ACHN (cell line): ENCODE measurements at regions not wholly inside any gene's neighbourhood (a gene's known extent, or its start where the extent isn't known, plus 50 kb on each side); places are given as distances from the start of the nearest gene placed in this dataset.

Source experiments
- DNase-seq: peaks from one replicate; pipeline ENCODE4 v3.0.0-alpha.2; 2015
- in situ Hi-C: cut with HindIII; loops from 2 replicates; pipeline ENCODE4 v1.10.0; 2017; ENCODE audit warnings: low sequenced_read_pairs, low pct_ligation_motif_present, low pct_unique_long_range_greater_than_20kb

DNA sequence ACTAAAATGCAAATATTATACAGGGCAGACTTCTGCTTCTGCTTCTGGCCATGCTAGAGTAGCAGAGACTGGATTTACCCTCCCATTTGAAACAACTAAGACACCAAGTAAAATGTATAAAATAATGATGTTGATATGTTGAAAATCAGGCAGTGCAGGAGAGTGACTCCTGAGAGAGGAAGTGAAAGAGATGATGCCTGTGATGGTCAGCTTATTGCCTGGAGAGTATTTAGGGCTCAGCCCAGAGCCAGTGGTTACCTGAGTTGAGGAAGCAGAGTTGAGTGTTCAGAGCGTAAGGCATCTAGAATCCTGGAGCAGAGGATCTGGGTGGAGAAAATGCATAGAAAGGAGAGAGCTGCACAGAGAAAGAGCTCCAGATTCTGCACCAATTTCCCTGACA lies 131.8 kb upstream of the C14orf180 start:
- in situ Hi-C loops = no loop called here
- no peak for DNase-seq

DNA sequence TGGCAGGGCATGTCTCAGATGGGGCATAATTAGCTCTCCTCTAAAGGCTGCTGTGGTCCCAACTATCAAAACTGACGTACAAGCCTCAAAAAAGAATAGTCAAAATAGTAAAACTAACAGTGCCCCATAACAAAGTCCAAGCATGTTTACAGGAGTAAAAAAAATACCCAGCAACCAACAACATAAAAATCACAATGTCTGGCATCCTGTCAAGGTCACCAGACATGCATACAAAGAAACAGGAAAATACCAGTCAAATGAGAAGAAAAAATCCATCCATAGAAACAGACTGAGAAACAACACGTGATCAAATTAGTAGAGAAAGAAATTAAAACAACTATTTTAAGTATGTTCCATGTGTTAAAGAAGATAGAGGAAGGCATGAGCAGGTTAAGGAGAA lies 131.2 kb upstream of the C14orf180 start:
- in situ Hi-C loops = no loop called here
- no peak for DNase-seq

DNA sequence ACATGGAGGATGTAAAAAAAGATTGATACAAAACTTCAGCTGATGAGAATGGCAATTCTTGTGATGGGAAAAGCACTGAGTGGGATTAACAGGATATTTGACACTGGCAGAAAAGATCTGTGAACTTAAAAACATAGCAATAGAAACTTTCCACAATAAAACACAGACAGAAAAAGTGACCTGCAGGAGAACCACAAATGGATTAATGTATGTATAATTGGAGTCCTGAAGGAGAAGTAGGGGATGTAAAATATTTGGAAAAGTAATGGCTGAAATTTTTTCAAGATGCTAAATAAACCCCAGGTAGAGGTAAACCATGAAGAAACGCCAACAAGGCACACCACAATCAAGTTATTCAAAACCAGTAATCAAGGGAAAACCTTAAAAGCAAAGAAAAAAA lies 130.8 kb upstream of the C14orf180 start:
- in situ Hi-C loops = no loop called here
- DNase-seq = no peak

DNA sequence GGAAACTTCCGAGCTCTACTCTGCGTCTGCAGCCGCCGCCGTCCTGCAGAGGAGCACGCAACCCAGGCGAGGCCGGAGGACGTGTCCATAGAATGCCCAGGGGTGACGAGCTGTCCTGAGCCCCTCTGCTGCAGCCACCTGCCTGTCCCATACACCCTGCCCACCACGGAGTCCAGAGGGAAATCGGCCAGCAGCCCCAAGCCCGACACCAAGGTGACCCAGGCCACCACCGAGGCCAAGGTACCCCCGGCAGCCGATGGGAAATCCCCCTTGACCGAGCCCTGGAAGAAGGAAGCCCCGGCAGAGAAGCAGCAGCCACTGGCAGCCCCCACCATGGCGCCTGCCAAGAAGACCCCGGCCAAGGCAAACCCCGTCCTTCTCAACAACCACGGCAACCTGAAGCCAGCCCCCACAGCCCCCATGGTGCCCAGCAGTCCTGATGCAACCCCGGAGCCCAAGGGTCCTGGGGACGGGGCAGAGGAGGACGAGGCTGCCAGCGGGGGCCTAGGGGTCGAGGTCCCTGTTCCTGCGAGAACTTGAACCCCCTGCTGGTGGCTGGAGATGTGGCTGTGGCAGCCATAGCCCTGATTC lies 128.7 kb upstream of the C14orf180 start:
- DNase-seq = no peak
- in situ Hi-C loops = no loop called here

DNA sequence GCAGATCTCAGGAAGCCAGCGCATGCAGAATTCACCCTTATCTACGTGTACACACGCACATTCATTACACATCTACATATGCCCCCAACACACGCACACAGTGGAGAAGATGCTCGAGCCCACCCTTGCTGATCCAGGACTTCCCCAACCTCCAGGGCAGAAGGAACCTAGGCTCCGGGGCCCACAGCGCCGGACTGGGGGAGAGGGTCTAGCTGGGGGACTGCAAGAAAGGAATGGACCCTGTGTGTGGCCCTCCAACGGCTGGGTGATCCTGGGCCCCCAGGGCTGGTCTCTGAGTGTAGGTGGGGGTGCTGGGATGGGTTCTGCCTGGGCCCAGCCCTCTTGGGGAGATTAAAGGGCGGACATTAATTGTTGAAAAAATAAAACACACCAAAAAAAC lies 128.1 kb upstream of the C14orf180 start:
- in situ Hi-C loops = no loop called here
- no peak for DNase-seq

DNA sequence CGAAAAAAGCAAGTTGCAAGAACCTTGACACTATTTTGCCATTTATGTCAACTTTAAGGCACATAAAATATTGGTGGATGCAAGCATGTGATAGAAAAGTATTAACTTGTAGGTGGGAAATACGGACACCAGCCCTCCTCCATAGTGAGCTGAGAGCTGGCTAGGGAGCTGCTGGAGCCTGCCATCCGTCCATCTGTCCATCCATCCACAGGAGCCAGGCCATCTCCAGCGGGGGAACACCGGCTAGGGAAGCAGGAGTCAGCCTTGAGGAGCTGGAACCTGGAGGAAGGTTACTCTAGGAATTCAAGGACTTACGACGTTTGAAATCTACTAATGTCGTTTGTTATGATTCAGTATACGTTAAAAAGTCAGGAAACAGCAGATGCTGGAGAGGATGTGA lies 120.7 kb upstream of the C14orf180 start:
- in situ Hi-C loops = no loop called here
- no peak for DNase-seq

DNA sequence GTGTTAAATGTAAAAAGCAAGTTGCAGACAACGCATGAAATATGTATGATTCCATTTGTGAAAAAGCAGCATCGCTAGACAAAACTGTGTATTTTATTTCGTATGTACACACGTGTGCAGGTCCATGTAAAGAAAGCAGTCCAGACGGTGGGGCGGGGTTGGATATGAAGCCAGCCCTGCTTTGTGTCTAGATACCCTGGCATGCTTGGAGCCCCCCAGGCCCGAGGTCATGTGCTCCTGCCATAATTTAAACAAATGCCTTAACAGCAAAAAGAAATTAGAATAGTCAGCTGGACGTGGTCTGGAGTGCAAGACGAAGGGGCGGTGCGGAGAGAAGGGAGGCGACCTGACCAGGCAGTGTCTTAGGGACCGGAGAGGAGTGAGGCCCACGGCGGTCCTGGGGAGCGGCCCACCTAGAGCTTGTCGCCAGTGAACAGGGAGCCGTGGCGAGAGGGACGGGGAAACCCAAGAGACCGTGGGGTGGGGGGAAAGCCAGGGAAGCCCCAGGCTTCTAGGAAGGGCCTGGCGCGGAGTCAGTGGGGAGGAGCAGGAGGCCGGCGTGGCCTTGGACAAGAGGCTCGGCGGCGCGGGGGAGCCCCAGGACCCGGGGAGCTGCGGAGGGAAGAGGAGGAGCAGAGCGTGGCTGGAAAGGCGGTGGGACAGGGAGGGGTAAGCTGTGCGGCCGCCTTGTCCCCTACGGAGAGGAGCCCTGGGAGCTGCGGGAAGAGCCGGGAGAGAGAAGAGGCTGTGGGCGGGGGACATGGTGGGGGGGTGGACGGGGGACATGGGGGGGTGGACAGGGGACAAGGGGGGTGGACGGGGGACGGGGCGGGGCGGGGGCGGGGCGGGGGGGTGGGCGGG lies 118.5 kb upstream of the C14orf180 start:
- no peak for DNase-seq

DNA sequence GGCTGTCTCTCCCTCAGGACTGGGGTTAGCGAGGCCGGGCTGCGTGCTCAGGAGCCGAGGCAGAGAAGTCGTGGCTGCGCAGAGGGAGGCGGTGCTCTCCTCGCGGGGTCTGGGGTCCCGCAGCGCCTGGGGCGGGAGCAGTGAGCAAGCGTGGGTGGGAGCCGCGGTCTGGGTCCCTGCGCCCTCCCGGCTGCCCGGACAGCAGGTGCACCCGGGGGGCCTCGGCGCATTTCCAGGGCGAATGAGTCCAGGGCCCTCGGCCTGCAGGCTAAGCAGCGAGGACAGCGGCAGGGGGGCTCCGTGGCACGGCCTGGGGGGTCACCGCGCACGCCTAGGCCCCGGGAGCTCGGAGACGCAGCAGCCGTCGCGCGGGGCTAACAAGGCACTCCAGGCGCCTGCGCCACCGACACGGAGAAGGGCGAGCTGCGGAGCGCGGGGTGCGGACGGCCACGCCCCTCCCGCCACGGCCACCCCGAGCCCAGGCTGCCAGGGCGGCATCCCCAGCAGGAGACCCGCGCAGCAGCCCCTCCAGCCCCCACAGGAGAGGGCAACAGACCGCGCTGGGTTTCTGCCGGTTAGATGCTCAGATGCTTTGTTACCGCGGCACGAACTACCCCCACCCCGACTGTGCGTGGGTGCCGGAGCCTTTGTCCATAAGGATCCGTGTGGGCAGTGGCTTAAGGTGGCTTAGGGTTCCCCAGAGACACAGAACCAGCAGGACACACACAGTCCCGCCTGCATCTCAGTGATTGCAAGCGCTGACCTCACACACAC lies 117.7 kb upstream of the C14orf180 start:
- no peak for DNase-seq
- in situ Hi-C loops = no loop called here

More for the DNA sequence above, 118.5 kb upstream of the C14orf180 start:
- in situ Hi-C loops = no loop called here

DNA sequence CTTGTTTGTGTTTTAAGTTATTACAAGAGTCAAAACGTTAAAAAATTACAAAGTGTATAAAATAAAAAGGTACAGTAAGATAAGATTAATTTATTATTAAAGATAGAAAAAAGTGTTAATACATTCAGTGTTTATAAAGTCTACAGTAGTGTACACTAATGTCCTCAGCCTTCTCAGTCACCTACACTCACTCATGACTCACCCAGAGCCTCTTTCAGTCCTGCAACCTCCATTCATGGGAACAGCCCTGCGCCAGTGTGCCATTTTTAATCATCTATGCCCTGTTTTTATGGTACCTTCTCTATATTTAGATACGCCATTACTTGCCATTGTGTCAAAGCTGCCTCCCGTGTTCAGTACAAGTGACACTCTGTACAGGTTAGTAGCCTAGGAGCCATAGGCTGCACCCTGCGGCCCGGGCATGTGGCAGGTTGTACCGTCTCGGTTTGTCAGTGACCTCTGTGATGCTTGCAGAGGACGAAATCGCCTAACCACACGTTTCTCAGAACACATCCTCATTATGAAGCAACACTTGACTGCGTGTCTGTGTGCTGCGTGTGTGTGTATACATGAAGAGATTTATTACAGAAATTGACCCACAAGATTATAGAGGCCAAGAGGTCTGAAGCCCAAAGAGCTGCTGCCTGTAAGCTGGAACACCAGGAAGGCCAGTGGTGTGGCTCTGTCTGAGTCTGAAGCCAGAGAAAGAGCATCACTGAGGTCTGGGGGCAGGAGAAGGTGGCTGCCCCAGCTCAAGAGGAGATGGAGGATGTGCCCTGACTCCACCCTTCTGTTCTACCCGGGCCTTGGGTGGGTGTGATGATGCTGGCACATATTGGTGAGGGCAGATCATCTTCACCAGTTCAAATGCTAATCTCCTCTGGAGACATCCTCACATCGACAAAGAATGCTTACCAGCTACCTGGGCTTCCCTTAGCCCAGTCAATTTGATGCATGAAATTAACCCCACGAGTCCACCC lies 116.6 kb upstream of the C14orf180 start:
- in situ Hi-C loops = no loop called here
- no peak for DNase-seq

DNA sequence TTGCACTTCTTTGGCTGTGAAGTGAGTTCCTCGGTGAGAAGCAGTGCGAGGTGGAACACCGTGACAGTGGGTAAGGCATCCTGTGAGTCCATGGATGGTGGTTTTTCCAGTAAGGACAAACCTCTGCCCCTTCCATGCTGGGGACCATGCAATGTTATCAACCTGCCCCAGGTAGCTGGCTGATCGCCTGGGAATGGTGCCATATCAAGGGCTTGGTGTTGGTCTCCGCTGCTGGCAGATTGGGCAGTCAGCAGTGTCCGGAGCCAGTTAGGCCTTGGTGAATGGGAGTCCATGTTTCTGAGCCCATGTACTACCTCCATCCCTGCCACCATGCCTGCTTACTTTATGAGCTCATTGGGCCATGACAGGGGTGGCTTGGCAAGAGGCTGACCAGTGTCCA lies 114.7 kb upstream of the C14orf180 start:
- in situ Hi-C loops = no loop called here
- DNase-seq = no peak

DNA sequence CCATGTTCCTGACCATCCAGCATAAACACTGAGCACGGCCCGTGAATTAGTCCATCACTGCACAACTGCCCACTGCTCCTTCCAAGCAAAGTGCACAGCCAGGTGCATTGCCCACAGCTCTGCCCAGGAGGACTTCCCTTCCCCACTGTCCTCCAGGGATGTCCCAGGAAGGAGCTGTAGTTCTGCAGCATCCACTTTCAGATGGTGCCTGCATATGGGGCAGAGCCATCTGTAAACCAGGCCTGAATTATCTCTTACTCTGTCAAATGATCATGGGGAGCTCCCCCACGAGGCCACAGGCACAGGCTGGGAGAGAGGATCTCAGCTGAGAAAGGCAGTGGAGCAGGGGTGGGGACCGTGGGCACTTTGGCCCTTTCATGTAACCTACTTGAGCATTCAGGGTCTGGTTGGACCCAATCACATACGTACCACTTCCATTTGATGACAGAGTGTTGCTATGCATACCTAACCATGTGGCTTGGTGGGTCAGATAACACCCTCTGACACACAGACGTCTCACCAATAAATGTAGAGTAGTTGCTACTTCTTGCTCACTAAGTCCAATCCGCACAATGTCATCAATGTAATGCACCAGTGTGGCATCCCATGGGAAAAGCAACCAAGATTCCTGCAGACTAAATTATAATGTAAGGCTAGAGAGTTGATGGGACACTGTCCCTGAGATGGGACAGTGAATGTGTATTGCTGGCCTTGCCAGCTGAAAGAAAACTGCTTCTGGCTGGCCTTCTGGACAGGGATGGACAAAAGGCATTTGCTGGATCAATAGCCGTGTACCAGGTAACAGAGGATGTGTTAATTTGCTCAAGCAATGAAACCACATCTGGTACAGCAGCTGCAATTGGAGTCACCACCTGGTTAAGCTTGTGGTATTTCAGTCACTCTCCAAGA lies 113.8 kb upstream of the C14orf180 start:
- in situ Hi-C loops = no loop called here
- DNase-seq = no peak

DNA sequence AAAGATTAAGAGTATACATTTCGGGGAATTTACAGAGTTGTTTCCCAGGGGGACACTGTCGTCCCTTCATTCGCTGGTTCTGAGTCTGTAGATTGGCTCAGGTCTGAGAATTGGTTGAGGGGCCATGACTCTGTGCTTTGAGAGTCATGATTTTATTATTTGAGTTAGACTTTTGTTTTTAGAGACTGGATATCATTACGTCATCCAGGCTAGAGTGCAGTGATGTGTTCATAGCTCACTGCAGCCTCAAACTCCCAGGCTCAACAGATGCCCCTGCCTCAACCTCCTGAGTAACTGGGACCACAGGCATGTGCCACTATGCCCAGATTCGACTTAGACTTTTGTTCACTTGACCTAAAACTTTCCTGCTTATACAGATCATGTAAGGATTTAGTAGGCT lies 112.3 kb upstream of the C14orf180 start:
- no peak for DNase-seq
- in situ Hi-C loops = no loop called here

DNA sequence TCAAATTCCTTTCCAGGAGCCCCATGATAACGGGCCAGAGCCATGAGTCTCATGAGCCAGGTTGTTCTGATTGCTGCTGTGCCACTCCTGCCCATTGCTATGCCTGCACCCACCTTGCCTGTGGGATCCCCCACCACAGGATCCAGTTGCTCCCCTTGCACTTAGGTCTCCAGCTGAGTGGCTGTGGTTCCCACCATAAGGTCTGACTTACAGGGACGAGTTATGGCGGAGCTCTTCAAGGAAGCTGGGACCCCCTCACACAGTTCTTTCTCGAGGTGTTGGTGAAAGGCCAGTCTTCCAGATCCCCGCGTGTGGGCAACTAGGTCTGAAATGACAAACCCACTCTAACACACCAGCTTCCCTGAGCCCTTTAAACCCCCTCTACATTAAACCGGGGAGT lies 111.9 kb upstream of the C14orf180 start:
- in situ Hi-C loops = no loop called here

DNA sequence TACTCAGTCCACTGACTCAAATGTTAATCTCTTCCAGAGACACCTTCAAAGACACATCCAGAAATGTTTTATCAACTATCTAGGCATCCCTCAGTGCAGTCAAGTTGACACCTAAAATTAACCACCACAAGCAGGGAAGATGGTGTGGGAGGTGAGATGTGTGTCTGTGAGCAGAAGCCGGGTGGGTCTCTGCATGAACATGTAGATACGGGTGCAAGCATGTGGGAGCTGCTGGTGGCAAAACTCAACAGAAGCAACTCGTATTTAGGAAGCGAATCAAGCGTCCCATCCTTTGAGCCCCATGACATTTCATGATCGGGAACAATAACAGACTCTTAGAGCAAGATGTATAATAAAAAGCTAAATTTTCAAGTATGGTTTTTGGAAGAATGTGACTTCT lies 110.0 kb upstream of the C14orf180 start:
- in situ Hi-C loops = no loop called here

More for the DNA sequence above, 111.9 kb upstream of the C14orf180 start:
- no peak for DNase-seq

DNA sequence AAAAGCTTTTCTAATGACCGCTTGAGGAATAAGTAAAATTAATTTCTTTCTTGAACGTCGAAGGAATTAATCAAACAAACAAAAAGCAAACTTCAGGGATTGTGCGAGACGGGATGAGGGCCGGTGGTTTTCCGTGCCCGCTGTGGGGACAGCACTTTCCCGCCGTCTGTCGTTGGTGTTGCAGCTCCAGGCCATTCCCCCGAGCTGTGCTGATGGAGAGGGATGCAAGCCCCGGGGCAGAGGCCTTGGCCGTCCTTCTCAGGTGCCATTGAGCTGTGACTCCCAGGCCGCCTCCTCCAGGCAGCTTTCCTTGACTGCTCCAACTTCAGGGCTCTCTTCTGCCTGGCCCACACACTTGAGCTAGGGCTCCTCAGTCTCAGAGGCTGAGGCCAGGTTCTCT lies 109.0 kb upstream of the C14orf180 start:
- in situ Hi-C loops = no loop called here

More for the DNA sequence above, 110.0 kb upstream of the C14orf180 start:
- no peak for DNase-seq

DNA sequence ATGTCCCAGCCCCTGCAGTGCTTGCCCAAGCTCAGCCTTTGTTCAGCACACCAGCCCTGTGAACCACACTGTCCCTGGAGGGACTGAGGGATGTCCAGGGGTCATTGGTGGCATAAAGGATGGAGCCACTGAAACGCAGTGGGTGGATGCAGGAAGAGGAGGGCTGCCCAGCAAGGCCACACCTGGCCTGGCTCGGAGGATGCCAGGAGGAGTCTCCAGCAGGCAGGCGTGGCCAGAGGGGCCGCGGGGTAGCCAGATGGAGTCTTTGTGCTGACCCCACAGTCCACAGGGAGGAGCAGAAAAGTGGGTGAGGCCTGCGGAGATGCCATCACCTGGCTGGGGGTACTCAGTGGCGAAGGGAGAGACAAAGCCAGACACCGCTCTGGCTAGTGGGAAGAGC lies 108.5 kb upstream of the C14orf180 start:
- no peak for DNase-seq
- in situ Hi-C loops = no loop called here

More for the DNA sequence above, 109.0 kb upstream of the C14orf180 start:
- no peak for DNase-seq

DNA sequence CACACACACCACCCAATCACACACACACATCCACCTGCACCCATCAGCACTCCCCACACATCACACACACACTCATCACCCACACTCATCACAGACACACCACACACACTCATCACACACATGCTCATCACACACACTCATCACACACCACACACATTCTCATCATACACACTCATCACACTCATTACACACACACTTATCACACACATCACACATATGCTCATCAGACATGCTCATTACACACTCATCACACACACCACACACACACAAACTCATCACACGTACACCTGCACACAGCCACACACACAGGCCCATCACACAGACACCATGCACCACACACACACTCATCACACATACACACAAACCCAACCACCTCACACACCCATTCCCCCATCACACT lies 107.5 kb upstream of the C14orf180 start:
- no peak for DNase-seq
- in situ Hi-C loops = no loop called here
